ENCODE measurements at regions not wholly inside any gene's neighbourhood (a gene's known extent, or its start where the extent isn't known, plus 50 kb on each side); places are given as distances from the start of the nearest gene placed in this dataset.

DNA sequence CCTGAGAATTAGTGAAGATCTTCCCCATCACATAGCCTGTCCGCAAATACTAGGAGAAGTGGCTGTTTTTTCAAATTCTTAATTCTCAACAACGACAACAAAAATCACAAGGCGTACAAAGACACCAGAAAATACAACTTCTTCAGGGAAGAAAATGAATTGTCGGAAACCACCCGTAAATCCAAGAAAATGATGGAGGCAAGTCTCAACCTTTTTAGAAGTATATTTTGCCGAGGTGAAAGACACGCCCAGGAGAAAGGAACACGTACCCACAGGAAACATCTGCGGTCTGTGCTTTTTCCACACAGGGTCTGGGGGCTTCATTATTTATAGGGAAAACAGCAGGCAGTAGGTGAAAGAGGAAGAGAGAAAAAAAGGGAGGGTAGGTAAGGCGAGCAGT lies 223.9 kb upstream of the GGTLC1 start:
- Histone ChIP-seq H3K36me3 (ENCODE audit: low read depth) (no peaks in the 10 kb centered on the region), H3K4me2 (no peak overlapping the region), H3K4me1 (replicated peaks; ENCODE audit: insufficient read depth) (peaks cover 1% of the 10 kb centered on the region; the same call in 1 of the 2 replicates), H3K27ac (no peak overlapping the region), H3K9me2 (ENCODE audit: insufficient read depth) (no peaks in the 10 kb centered on the region), H4K20me1 (ENCODE audit: insufficient read depth) (no peaks in the 10 kb centered on the region), H3K4me3 (no peak overlapping the region), H3K9me3 (ENCODE audit: insufficient read depth, low read depth) (no peaks in the 10 kb centered on the region), H3K27me3 (ENCODE audit: insufficient read depth, low read depth) (no peaks in the 10 kb centered on the region), H3K79me2 (ENCODE audit: low read depth) (no peaks in the 10 kb centered on the region), H3F3A (ENCODE audit: insufficient read depth, low read depth) (no peaks in the 10 kb centered on the region), H2AFZ (no peak overlapping the region)
- BruUV-seq (replicated peaks), result no TSS peak
- no peak for TF ChIP-seq EZH2 (IDR thresholded peaks at IDR 0.05; ENCODE audit: low read depth)
- TF ChIP-seq, protein P1, sequence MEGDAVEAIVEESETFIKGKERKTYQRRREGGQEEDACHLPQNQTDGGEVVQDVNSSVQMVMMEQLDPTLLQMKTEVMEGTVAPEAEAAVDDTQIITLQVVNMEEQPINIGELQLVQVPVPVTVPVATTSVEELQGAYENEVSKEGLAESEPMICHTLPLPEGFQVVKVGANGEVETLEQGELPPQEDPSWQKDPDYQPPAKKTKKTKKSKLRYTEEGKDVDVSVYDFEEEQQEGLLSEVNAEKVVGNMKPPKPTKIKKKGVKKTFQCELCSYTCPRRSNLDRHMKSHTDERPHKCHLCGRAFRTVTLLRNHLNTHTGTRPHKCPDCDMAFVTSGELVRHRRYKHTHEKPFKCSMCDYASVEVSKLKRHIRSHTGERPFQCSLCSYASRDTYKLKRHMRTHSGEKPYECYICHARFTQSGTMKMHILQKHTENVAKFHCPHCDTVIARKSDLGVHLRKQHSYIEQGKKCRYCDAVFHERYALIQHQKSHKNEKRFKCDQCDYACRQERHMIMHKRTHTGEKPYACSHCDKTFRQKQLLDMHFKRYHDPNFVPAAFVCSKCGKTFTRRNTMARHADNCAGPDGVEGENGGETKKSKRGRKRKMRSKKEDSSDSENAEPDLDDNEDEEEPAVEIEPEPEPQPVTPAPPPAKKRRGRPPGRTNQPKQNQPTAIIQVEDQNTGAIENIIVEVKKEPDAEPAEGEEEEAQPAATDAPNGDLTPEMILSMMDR (conservative IDR thresholded peaks at IDR 0.05), result no peak
- intact Hi-C loops (cut with micrococcal nuclease; ENCODE audit: unreplicated experiment), result no loop called here
- ChIA-PET CTCF (interaction anchor here (0.6 kb wide), 1 partner anchor 12 kb away, joined by 3 read pairs; no protein-coding TSS in a partner anchor), POLR2A (ENCODE audit: unreplicated experiment) (no interaction called here)
- DNase-seq, result no peak

DNA sequence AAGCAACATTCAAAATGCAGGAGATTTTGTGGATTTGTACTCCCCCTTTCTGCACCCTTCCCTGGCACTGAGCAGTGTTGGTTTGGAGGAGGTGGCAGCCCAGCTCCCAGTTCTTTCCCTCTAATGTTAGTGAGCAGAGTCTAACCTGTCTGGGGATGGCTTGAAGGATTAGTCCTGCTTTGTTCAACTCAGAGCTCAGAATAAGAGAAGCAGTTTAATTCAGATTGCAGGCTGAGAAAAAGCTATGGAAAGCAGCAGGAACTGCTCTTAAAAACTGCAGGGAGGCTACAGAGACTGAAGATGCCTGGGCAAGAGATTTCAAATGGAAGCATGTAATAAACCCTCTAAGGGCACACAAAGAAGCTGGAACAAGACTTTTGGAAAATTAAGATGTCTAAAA lies 223.4 kb upstream of the GGTLC1 start:
- no peaks in the 10 kb centered on the region for H3K9me3 ChIP-seq (ENCODE audit: insufficient read depth, low read depth)
- DNase-seq, result no peak
- TF ChIP-seq, protein P1 (conservative IDR thresholded peaks at IDR 0.05), result no peak
- TF ChIP-seq EZH2 (IDR thresholded peaks at IDR 0.05; ENCODE audit: low read depth), result no peak
- CTCF ChIA-PET, result interaction anchor here (0.6 kb wide), 1 partner anchor 11 kb away, joined by 3 read pairs; no protein-coding TSS in a partner anchor
- H3K79me2 ChIP-seq (ENCODE audit: low read depth), result no peaks in the 10 kb centered on the region
- POLR2A ChIA-PET (ENCODE audit: unreplicated experiment), result no interaction called here
- H3K4me3 ChIP-seq, result no peak overlapping the region
- H3K4me2 ChIP-seq, result no peak overlapping the region
- H3K9me2 ChIP-seq (ENCODE audit: insufficient read depth), result no peaks in the 10 kb centered on the region
- H3K27me3 ChIP-seq (ENCODE audit: insufficient read depth, low read depth), result no peaks in the 10 kb centered on the region
- H3F3A ChIP-seq (ENCODE audit: insufficient read depth, low read depth), result no peaks in the 10 kb centered on the region
- intact Hi-C loops (cut with micrococcal nuclease; ENCODE audit: unreplicated experiment), result no loop called here
- H3K27ac ChIP-seq, result no peak overlapping the region
- no peaks in the 10 kb centered on the region for H4K20me1 ChIP-seq (ENCODE audit: insufficient read depth)
- H3K36me3 ChIP-seq (ENCODE audit: low read depth), result no peaks in the 10 kb centered on the region
- H3K4me1 ChIP-seq (replicated peaks; ENCODE audit: insufficient read depth), result peaks cover 6% of the 10 kb centered on the region; the same call in 1 of the 2 replicates
- H2AFZ ChIP-seq, result no peak overlapping the region
- no TSS peak for BruUV-seq (replicated peaks)

DNA sequence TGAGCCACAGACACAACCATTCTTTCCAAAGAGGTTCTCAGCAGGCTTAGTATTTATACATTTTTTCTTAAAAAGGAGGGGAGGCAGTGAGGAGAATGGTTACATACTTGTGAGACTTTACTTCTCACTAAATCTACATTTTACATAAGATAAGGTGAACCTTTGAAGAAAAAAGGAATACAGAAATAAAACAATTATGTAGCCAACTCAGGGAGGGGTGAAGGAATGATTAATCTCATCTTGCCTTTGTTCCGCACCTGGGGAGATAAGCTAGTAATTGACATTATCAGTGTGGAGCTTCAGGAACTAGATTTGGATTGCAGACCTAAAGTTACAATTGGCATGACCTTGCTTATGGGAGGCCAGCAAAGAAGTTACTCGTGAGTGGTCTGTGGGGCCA lies 221.8 kb upstream of the GGTLC1 start:
- Histone ChIP-seq H3K4me1 (replicated peaks; ENCODE audit: insufficient read depth) (peaks cover 8% of the 10 kb centered on the region; the same call in 1 of the 2 replicates), H4K20me1 (ENCODE audit: insufficient read depth) (no peaks in the 10 kb centered on the region)
- BruUV-seq (replicated peaks), result no TSS peak

More for the DNA sequence above, 221.8 kb upstream of the GGTLC1 start:
- Histone ChIP-seq H3K9me2 (ENCODE audit: insufficient read depth) (no peaks in the 10 kb centered on the region), H3K4me2 (no peak overlapping the region), H3K9me3 (ENCODE audit: insufficient read depth, low read depth) (no peaks in the 10 kb centered on the region), H3K4me3 (no peak overlapping the region), H3K27ac (no peak overlapping the region), H3K27me3 (ENCODE audit: insufficient read depth, low read depth) (no peaks in the 10 kb centered on the region), H3K36me3 (ENCODE audit: low read depth) (no peaks in the 10 kb centered on the region), H2AFZ (no peak overlapping the region), H3F3A (ENCODE audit: insufficient read depth, low read depth) (no peaks in the 10 kb centered on the region), H3K79me2 (ENCODE audit: low read depth) (no peaks in the 10 kb centered on the region)
- no peak for DNase-seq
- ChIA-PET CTCF (no interaction called here), POLR2A (ENCODE audit: unreplicated experiment) (no interaction called here)
- TF ChIP-seq EZH2 (IDR thresholded peaks at IDR 0.05; ENCODE audit: low read depth), result no peak
- TF ChIP-seq, protein P1 (conservative IDR thresholded peaks at IDR 0.05), result no peak
- intact Hi-C loops (cut with micrococcal nuclease; ENCODE audit: unreplicated experiment), result no loop called here
